HUES64 (cell line): ENCODE measurements at regions not wholly inside any gene's neighbourhood (a gene's known extent, or its start where the extent isn't known, plus 50 kb on each side); places are given as distances from the start of the nearest gene placed in this dataset.
"Not testable (repeated sequence)": the region's sequence is repeated elsewhere in the genome, so short reads cannot be mapped to it uniquely, and the experiment has no call there.

Experiments
- H3K27ac ChIP-seq: 2 replicates; pipeline ENCODE4 v1.7.0; 2013; ENCODE audit warnings: low read depth, low read length, inconsistent platforms
- H3K27me3 ChIP-seq: 2 replicates; pipeline ENCODE4 v1.6.1; 2013; ENCODE audit warnings: mild to moderate bottlenecking, low read length; ENCODE audit not compliant: insufficient read depth
- H3K36me3 ChIP-seq: 2 replicates; pipeline ENCODE4 v1.6.1; 2013; ENCODE audit warnings: mild to moderate bottlenecking, low read length; ENCODE audit not compliant: insufficient read depth
- H3K4me1 ChIP-seq: 2 replicates; pipeline ENCODE4 v1.6.1; 2013; ENCODE audit warnings: mild to moderate bottlenecking, low read length, moderate library complexity; ENCODE audit not compliant: insufficient read depth
- H3K4me3 ChIP-seq: 2 replicates; pipeline ENCODE4 v1.5.1; 2013; ENCODE audit warnings: mild to moderate bottlenecking, low read length, moderate library complexity
- H3K9ac ChIP-seq: 2 replicates; pipeline ENCODE4 v1.6.1; 2013; ENCODE audit warnings: mild to moderate bottlenecking, low read depth, low read length
- H3K9me3 ChIP-seq: 2 replicates; pipeline ENCODE4 v1.6.1; 2013; ENCODE audit warnings: low read depth, low read length; ENCODE audit not compliant: insufficient read depth
- WGBS: fragments of 150-250, 120-280 bp; methylation state at CpG from one replicate; pipeline ENCODE4 v1.1.7; 2013; ENCODE audit warnings: missing lambda C conversion rate; 5-methylcytosine and 5-hydroxymethylcytosine counted together

- Histone ChIP-seq H3K36me3 (no peaks in the 10 kb centered on the region), H3K9ac (no peak overlapping the region), H3K27me3 (no peaks in the 10 kb centered on the region), H3K4me1 (no peaks in the 10 kb centered on the region), H3K27ac (no peak overlapping the region), H3K9me3 (no peaks in the 10 kb centered on the region), H3K4me3 (no peak overlapping the region)
- 95% methylated on average over 2 of the region's 3 CpGs for WGBS
These were observed 62.0 kb upstream of the LMNTD1 start for GRCh38 chr12:25615119-25615518.

DNA sequence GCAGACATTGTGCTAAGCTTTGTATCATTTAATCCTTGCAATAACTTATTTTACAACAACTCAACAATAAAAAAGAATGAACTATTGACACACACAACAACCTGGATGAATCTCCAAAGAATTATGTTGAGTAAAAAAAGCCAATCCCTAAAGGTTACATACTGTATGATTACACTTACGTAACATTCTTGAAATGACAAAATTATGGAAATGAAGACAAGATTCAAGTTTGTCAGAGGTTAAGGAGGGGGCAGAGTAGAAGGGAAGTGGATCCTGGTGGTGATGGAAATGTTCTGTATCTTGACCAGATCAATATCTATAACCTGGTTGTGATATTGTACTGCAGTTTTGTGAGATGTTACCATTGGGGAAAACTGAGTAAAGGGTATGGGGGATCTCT, 63.2 kb upstream of the LMNTD1 start:
- H3K4me1 ChIP-seq: no peaks in the 10 kb centered on the region
- no peak overlapping the region for H3K27ac ChIP-seq
- no peak overlapping the region for H3K4me3 ChIP-seq
- WGBS: 100% methylated on average over 1 of the region's 1 CpG
- no peaks in the 10 kb centered on the region for H3K27me3 ChIP-seq
- H3K36me3 ChIP-seq: no peaks in the 10 kb centered on the region
- H3K9ac ChIP-seq: no peak overlapping the region
- H3K9me3 ChIP-seq: no peaks in the 10 kb centered on the region

DNA sequence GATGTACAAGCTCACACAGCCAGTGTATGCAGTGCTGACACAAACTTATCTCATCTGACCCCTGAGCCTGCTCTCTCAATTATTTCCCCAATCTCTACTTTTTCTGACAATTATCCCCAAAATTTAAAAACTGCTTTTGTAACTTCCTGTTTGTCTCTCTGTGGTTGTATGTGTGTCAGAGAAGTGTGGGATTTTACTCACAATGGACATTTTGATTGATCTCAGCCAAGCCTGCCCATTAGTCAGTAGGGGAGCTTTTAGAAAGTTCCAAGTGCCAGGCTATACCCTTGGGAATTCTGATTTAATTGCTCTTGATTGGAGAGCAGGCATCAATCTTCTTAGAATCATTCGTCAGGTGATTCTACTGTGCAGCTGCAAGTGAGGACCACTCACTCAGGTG, 64.9 kb upstream of the LMNTD1 start:
- no peak overlapping the region for H3K27ac ChIP-seq
- H3K9me3 ChIP-seq: no peaks in the 10 kb centered on the region
- H3K4me1 ChIP-seq: no peaks in the 10 kb centered on the region
- H3K4me3 ChIP-seq: no peak overlapping the region
- no peaks in the 10 kb centered on the region for H3K27me3 ChIP-seq
- 93% methylated on average over 1 of the region's 1 CpG for WGBS
- no peak overlapping the region for H3K9ac ChIP-seq
- no peaks in the 10 kb centered on the region for H3K36me3 ChIP-seq

DNA sequence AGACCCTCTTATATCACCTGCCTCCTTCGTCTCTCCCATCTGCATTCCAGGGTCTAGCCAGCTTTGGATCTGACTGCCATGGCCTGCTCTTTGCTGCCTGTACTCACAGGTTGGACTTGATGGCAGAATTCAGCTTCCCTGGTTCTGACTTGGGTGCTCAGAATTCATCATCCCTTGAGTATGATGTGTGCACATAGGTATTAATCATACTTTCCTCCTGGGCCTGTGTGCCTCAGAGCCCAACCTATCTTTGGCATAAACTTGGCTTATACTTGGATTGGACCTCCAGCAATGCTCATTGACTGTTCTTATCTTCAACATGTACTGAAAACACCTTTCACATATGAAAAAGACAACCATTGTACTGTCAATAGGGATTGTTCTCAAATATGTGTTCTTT, 70.7 kb upstream of the LMNTD1 start:
- no peaks in the 10 kb centered on the region; the same call in 1 of the 2 replicates for H3K9me3 ChIP-seq
- H3K4me1 ChIP-seq: no peaks in the 10 kb centered on the region
- H3K27ac ChIP-seq: no peak overlapping the region
- no peak overlapping the region for H3K9ac ChIP-seq
- H3K4me3 ChIP-seq: no peak overlapping the region
- no peaks in the 10 kb centered on the region for H3K27me3 ChIP-seq
- 95% methylated on average over 1 of the region's 1 CpG for WGBS
- no peaks in the 10 kb centered on the region for H3K36me3 ChIP-seq

DNA sequence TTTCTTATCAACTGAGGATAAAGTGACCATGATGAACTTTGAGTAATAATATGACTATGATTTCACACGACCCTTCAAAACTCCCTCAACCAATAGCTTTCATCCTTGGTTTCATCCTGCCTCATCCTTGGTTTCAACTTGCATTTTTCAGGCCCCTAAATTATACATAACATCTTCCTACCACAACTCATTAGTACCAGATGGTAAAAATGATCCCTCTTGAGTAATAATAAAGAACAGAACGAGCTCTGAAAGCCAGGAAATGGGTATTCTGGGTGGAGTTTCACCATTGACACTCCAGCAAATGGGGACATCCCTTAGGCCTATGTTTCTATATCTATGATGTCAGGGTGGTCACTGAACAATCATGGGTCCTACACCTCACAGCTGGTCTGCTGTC, 72.1 kb upstream of the LMNTD1 start:
- Histone ChIP-seq H3K27me3 (no peaks in the 10 kb centered on the region), H3K9me3 (no peaks in the 10 kb centered on the region; the same call in 1 of the 2 replicates), H3K4me1 (no peaks in the 10 kb centered on the region), H3K9ac (no peak overlapping the region), H3K36me3 (no peaks in the 10 kb centered on the region), H3K27ac (no peak overlapping the region), H3K4me3 (no peak overlapping the region)
- 84% methylated on average over 2 of the region's 2 CpGs for WGBS

GRCh38 chr12:25629341-25629740, 76.3 kb upstream of the LMNTD1 start:
- Histone ChIP-seq H3K36me3 (no peaks in the 10 kb centered on the region), H3K9me3 (no peaks in the 10 kb centered on the region; the same call in 1 of the 2 replicates), H3K27ac (no peak overlapping the region), H3K9ac (no peak overlapping the region), H3K4me3 (no peak overlapping the region), H3K4me1 (no peaks in the 10 kb centered on the region), H3K27me3 (no peaks in the 10 kb centered on the region)
- WGBS: 93% methylated on average over 3 of the region's 3 CpGs

DNA sequence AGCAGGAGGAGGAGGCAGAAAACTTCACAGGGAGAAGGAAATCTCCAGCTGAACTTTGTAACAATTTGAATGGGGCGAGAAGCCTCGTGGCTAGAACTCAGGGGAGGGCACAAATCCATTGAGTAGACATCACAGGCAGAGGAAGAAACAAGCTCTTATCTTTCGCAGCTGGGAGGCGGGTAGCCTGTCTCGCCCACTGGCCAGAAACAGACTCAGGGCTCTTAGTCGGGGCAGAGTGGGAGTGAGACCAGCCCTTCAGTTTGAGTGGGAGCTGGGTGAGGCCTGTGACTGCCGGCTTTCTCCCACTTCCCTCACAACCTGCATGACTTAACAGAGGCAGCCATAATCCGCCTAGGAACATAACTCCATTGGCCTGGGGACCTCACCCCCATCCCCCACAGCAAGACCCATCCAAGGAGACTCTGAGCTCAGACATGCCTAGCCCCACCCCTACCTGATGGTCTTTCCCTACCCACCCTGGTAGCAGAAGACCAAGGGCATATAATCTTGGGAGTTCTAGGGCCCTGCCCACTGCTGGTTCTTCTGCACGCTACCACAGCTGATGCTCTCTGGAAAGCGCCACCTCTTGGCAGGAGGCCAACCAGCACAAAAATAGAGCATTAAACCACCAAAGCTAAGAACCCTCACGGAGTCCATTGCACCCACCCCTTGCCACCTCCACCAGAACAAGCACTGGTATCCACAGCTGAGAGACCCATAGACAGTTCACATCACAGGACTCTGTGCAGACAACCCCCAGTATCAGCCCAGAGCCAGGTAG, 77.8 kb upstream of the LMNTD1 start:
- not testable (repeated sequence) for H3K4me1 ChIP-seq, H3K9me3 ChIP-seq, H3K27ac ChIP-seq, H3K9ac ChIP-seq, H3K4me3 ChIP-seq, H3K27me3 ChIP-seq, H3K36me3 ChIP-seq
- WGBS: 80% methylated on average over 11 of the region's 11 CpGs

GRCh38 chr12:25633149-25633548, 80.1 kb upstream of the LMNTD1 start:
- H3K4me1 ChIP-seq, H3K4me3 ChIP-seq: not testable (repeated sequence)
- WGBS: 96% methylated on average over 1 of the region's 1 CpG

DNA sequence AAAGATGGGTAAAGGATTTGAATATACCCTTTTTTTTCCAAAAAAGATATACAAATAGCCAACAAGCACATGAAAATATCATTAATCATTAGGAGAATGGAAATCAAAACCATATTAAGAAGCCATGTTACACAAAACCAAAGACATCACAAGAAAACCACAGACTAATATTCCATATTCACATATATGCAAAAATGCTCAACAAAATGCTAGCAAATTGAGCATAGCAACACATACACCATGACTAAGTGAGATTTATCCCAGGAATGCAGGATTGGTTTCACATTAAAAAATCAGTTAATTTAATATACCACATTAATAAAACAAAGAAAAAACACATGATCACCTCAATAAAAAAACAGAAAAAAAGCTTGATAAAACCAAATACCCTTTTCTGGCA, 84.7 kb upstream of the LMNTD1 start:
- Histone ChIP-seq H3K4me1 (no peaks in the 10 kb centered on the region), H3K27me3 (no peaks in the 10 kb centered on the region), H3K36me3 (no peaks in the 10 kb centered on the region), H3K27ac (no peak overlapping the region), H3K9me3 (no peaks in the 10 kb centered on the region), H3K4me3 (no peak overlapping the region), H3K9ac (no peak overlapping the region)

More at GRCh38 chr12:25633149-25633548, 80.1 kb upstream of the LMNTD1 start:
- not testable (repeated sequence) for H3K9ac ChIP-seq, H3K36me3 ChIP-seq, H3K27me3 ChIP-seq, H3K27ac ChIP-seq, H3K9me3 ChIP-seq

DNA sequence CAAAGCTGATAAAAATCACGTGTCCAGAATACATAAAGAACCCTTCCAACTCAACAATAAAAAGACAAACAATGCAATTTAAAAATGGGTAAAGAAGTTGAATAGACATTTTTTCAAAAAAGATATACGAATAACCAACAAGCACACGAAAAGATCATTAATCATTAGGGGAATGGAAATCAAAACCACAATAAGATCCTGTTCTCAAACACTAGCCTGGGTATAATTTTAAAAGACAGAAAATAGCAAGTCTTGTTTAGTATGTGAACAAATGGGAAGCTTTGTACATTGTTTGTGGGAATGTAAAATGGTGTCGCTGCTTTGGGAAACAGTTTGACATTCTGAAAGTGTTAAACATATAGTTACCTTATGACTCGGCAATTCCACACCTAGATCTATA, 86.3 kb upstream of the LMNTD1 start:
- 90% methylated on average over 5 of the region's 5 CpGs for WGBS
- Histone ChIP-seq H3K9me3 (no peaks in the 10 kb centered on the region), H3K4me3 (no peak overlapping the region)

DNA sequence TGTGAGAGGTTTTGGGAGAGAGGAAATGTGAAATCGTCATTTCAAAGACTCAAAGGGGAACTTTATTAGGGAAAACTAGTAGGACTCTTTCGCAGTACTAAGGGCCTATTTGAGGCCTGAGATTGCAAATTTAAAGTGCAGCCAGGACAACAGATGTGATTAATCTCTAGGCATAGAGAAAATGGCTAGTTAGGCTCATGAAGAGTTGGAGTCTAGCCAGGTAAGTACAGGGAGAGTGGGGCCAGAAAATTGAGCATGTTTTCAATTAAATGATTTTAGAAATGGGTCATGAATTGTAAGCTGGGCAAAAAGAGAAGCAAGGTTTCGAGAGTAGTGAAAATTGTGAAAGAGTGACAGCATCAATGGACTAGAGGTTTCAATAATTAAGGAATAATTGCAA, 91.9 kb upstream of the LMNTD1 start:
- Histone ChIP-seq H3K36me3 (no peaks in the 10 kb centered on the region), H3K9me3 (no peaks in the 10 kb centered on the region), H3K4me3 (no peak overlapping the region), H3K4me1 (peaks cover 3% of the 10 kb centered on the region; the same call in 1 of the 2 replicates), H3K27ac (no peak overlapping the region), H3K27me3 (no peaks in the 10 kb centered on the region), H3K9ac (no peak overlapping the region)
- 88% methylated on average over 3 of the region's 3 CpGs for WGBS

More for the DNA sequence above, 86.3 kb upstream of the LMNTD1 start:
- H3K36me3 ChIP-seq: no peaks in the 10 kb centered on the region
- no peaks in the 10 kb centered on the region for H3K4me1 ChIP-seq
- no peak overlapping the region for H3K9ac ChIP-seq
- H3K27ac ChIP-seq: no peak overlapping the region
- H3K27me3 ChIP-seq: no peaks in the 10 kb centered on the region

DNA sequence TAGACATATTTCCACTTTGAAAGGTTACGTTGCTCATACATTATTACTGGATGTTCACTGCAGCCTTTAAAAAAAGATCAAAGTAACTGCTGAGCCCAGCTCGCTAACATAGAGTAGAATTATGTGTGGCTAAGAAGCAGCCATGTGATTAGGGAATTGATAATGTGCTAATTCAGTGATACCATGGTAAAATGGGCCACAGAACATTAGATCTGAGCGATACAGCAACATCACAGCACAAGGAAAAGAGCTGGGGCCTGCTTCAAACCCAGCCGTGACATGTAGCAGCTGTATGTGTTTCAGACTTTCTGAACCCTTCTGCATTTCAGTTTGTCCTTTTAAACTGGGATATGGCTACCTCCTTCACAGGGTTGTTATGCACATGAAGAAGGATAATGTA, 92.3 kb upstream of the LMNTD1 start:
- 93% methylated on average over 3 of the region's 4 CpGs for WGBS
- peaks cover 3% of the 10 kb centered on the region; the same call in 1 of the 2 replicates for H3K4me1 ChIP-seq
- no peak overlapping the region for H3K27ac ChIP-seq
- no peaks in the 10 kb centered on the region for H3K36me3 ChIP-seq
- H3K9me3 ChIP-seq: no peaks in the 10 kb centered on the region
- no peaks in the 10 kb centered on the region for H3K27me3 ChIP-seq
- H3K4me3 ChIP-seq: no peak overlapping the region
- no peak overlapping the region for H3K9ac ChIP-seq
